ENCODE measurements at regions not wholly inside any gene's neighbourhood (a gene's known extent, or its start where the extent isn't known, plus 50 kb on each side); places are given as distances from the start of the nearest gene placed in this dataset.

GRCh38 chr13:103178986-103179943 is 113.0 kb upstream of the SLC10A2 start:
- Histone ChIP-seq H3K9me1 (ENCODE audit: insufficient read depth, low read length) (no peaks in the 10 kb centered on the region), H2BK15ac (ENCODE audit: low read depth, low read length) (no peak overlapping the region), H3K9me3 (ENCODE audit: control insufficient read depth, insufficient read depth, low read length) (peaks cover 14% of the 10 kb centered on the region), H2BK120ac (ENCODE audit: low read depth, low read length) (no peak overlapping the region), H3K9ac (ENCODE audit: low read depth, low read length) (no peak overlapping the region), H2AK5ac (ENCODE audit: low read depth, low read length) (no peak overlapping the region), H3K4ac (ENCODE audit: low read depth, low read length) (no peak overlapping the region), H3K18ac (ENCODE audit: low read depth, low read length) (no peak overlapping the region), H4K5ac (ENCODE audit: low read depth, low read length) (no peak overlapping the region), H3K23ac (ENCODE audit: low read depth, low read length) (no peak overlapping the region), H2BK5ac (ENCODE audit: low read depth, low read length, poor library complexity, severe bottlenecking) (no peak overlapping the region), H3K36me3 (ENCODE audit: control insufficient read depth, insufficient read depth, low read length) (no peaks in the 10 kb centered on the region), H3K27me3 (ENCODE audit: control insufficient read depth, insufficient read depth, low read length) (no peaks in the 10 kb centered on the region), H2AFZ (replicated peaks; ENCODE audit: low read length, poor library complexity) (no peak overlapping the region), H4K20me1 (ENCODE audit: insufficient read depth, low read length) (no peaks in the 10 kb centered on the region), H4K8ac (ENCODE audit: low read depth in 2 of 2, low read length in 2 of 2) (no peak overlapping the region), H3K27ac (ENCODE audit: insufficient read depth, low read length) (no peak overlapping the region), H4K91ac (ENCODE audit: insufficient read depth, low read depth, low read length) (no peak overlapping the region), H3K4me3 (ENCODE audit: insufficient read depth, low read depth, low read length) (no peak overlapping the region), H2AK9ac (replicated peaks; ENCODE audit: low read depth, low read length, poor library complexity) (no peak overlapping the region), H3K4me2 (ENCODE audit: low read depth, low read length) (no peak overlapping the region), H3K14ac (replicated peaks; ENCODE audit: low read depth, low read length) (no peak overlapping the region), H3K4me1 (ENCODE audit: control insufficient read depth, insufficient read depth, low read length) (no peaks in the 10 kb centered on the region), H2BK20ac (ENCODE audit: low read depth, low read length) (no peak overlapping the region), H3K56ac (ENCODE audit: extremely low read depth, insufficient read depth, low read length) (no peak overlapping the region), H3K79me1 (ENCODE audit: low read depth in 1 of 2, low read length in 2 of 2) (no peaks in the 10 kb centered on the region)
- ATAC-seq (ENCODE audit: low read depth) (no peak), DNase-seq (no peak)
- dilution Hi-C loops (cut with HindIII; ENCODE audit: low sequenced_read_pairs, unreplicated experiment): no loop called here
- intact Hi-C loops (cut with micrococcal nuclease): no loop called here
- ChIA-PET CTCF (no interaction called here), POLR2A (ENCODE audit: unreplicated experiment) (no interaction called here)
- WGBS, 2 experiments (ENCODE audit: extremely low coverage in 2 of 2, insufficient read length in 1 of 2): no CpG with 5 or more reads among the region's 10 CpGs
- TF ChIP-seq NFE2L2 (IDR thresholded peaks at IDR 0.05; ENCODE audit: low read depth, low read length): no peak
- TF ChIP-seq RCOR1 (IDR thresholded peaks at IDR 0.05; ENCODE audit: insufficient replicate concordance, low read length): no peak
- no peak for TF ChIP-seq RFX5 (IDR thresholded peaks at IDR 0.05; ENCODE audit: low read depth, low read length)
- no peak for TF ChIP-seq FOS (IDR thresholded peaks at IDR 0.05; ENCODE audit: low read depth, low read length)
- TF ChIP-seq MAZ (IDR thresholded peaks at IDR 0.05; ENCODE audit: borderline replicate concordance, low read depth, low read length): no peak
- in situ Hi-C loops (cut with MboI; ENCODE audit: low sequenced_read_pairs): no loop called here
- no TSS peak for BruUV-seq (replicated peaks)

Measured in IMR-90 (cell line).